VCaP (cell line): ENCODE measurements at regions not wholly inside any gene's neighbourhood (a gene's known extent, or its start where the extent isn't known, plus 50 kb on each side); places are given as distances from the start of the nearest gene placed in this dataset.

ENCODE experiments used
- H3K27ac ChIP-seq: fragments of 450-650 bp; 2 replicates; pipeline ENCODE4 v1.5.1; 2017
- CTCF ChIP-seq: fragments of 450-650 bp; conservative IDR thresholded peaks from 2 replicates; pipeline ENCODE4 v1.5.1; 2017; ENCODE audit warnings: mild to moderate bottlenecking, moderate library complexity

DNA sequence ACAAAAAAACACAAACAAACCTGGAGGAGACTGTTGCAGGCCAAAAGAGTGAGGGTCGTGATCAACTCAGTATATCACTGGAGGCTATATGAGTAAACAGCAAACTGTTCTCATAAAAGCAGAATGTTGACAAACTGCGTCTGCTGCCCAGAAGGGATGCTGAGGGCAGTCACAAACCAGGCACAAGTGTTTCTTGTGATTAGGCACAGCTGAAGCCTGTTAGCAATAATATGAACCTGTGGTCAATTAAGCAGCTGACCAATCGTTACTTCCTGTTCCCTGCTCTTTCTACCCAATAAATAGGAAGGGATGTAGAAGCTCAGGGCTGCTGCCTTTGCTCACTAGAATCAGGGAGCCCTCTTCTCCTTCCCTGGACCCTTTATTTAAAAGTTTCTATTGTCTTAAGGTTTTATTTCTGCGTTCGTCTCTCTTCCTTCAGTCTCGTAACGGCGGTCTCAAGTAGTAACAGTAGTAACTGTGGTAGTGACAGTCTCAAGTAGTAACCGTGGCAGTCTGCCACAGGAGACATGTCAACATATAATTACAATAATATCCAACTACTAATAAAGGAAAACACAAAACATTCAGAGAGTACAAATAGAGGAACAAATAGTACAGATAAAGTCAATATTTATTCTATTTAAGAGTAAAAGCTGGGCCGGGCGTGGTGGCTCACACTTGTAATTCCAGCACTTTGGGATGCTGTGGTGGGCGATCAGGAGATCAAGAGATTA lies 698.4 kb upstream of the CCDC54 start:
- H3K27ac ChIP-seq, result peak overlapping the region; percentile 80
- TF ChIP-seq CTCF, result no peak

DNA sequence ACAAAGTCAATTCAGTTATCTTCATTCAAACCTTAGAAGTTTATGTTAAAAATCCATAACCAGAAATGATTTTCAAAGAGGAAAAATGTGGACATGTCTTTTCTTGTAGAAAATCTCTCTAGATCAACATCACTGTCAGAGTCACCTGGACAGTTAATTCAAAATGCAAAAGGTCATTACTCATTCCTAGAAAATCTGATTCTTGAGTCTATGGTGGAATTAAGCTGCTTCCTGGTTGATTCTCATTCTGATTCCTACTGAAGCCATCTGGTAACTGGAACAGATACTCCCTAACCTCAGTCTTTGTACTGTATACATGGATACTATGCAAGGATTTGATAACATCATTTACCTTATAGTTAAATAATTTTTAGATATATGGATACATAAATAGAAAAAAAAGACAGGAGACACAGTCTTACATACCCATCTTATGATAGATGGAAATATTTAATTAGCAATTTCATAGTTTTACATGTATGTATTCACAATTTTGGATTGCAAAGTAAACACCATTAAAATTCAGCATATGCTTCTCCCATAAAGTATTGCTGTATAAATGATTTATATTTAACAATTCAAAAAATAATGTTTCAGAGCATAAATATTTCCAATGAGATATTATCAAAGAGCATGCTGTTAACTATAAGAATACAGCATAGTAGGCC lies 693.2 kb upstream of the CCDC54 start:
- TF ChIP-seq CTCF, result no peak
- H3K27ac ChIP-seq, result no peak overlapping the region

- no peak overlapping the region for H3K27ac ChIP-seq
- TF ChIP-seq CTCF, result no peak
Observed at GRCh38 chr3:106685745-106686144, 691.5 kb upstream of the CCDC54 start.

DNA sequence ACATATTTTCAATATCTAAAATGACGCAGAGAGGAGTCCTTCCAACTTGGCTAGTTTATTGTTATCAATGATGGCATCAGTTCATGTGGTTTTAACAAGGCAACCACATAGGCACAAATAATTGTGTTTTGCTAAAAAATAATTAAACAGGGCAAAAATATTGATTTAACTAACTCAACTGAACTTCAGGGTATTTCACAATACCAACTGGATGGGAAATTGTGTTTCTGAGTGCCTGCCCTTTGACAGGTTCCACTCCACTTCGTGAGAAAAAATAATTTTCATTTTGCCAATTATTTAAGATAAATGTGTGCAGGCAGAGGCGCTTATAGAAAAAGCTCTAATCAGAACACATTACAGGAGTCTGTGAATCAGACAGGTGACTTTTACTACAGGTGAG lies 689.3 kb upstream of the CCDC54 start:
- no peak overlapping the region for H3K27ac ChIP-seq
- TF ChIP-seq CTCF, result no peak

DNA sequence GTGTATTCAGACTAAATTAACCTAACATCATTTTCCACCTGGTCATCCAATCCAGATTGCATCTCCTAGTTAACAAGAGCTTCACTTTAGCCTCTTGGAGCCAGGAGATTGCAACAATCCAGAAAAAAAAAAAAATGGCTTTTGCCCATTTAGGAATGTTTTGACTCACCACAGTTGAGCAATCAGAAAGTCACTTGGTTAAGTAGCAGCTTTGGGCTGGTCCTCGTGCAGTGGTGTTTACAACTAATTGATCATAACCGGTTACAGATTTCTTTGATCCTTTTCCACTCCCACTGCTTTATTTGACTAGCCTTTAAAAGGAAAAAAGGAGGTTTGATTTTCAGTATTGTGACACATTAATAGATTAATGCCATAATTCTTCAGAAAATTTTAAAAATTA lies 688.8 kb upstream of the CCDC54 start:
- no peak overlapping the region for H3K27ac ChIP-seq
- no peak for TF ChIP-seq CTCF

DNA sequence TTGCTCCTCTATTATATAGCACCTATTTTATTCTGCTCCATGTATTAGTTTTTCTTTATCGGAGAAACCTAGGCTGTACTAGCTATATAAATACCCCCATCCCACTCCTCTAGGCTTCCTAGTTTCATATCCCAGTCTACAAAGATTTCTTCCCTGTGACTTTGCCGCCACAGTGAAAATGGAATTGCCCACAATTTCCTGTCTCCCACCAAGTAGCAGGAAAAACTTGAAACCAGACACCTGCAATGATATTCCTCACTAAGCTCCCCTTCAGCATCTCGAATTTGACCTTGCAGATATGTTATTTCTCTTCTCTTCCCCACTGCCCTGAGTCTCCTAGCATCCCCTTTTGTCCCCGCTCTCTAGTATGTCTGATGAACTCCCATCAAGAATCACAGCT lies 685.8 kb upstream of the CCDC54 start:
- TF ChIP-seq CTCF, result no peak
- no peak overlapping the region for H3K27ac ChIP-seq

- no peak for TF ChIP-seq CTCF
- H3K27ac ChIP-seq, result no peak overlapping the region; the same call in 1 of the 2 replicates
Observed at GRCh38 chr3:106692624-106693023, 684.6 kb upstream of the CCDC54 start.
